HEK293 (cell line): ENCODE measurements at regions not wholly inside any gene's neighbourhood (a gene's known extent, or its start where the extent isn't known, plus 50 kb on each side); places are given as distances from the start of the nearest gene placed in this dataset.

Experiments used
- CTCF ChIA-PET: fragments of 350-600 bp; formaldehyde crosslinking; extraction: SDS; loops from one replicate; lab custom pipeline; 2021; ENCODE audit warnings: antibody characterized with exemption; lab: Yijun Ruan, JAX
- POLR2A ChIA-PET: fragments of 300-600 bp; formaldehyde crosslinking; extraction: SDS; loops from one replicate; lab custom pipeline; 2020; ENCODE audit warnings: antibody characterized with exemption, inconsistent platforms; lab: Yijun Ruan, JAX
- H3K27ac ChIP-seq: fragments of 200-500 bp; sonication (Bioruptor generic); 2 replicates; pipeline ENCODE4 v1.5.1; 2014; ENCODE audit warnings: low read depth, low read length, control low read depth, inconsistent platforms; ENCODE audit errors: extremely low read depth
- H3K36me3 ChIP-seq, 2 experiments: fragments of 200-500 bp in 1 of 2; sonication (Bioruptor generic) in 1 of 2; 1 replicate in 1 of 2; 2 replicates in 1 of 2; pipeline ENCODE4 v1.5.1; 2014 to 2017; ENCODE audit warnings: inconsistent platforms in 2 of 2, low read length in 2 of 2; ENCODE audit not compliant: control insufficient read depth in 2 of 2, insufficient read depth in 1 of 2
- H3K4me1 ChIP-seq: fragments of 200-500 bp; sonication (Bioruptor generic); 2 replicates; pipeline ENCODE4 v1.5.1; 2014; ENCODE audit warnings: mild to moderate bottlenecking, low read length, inconsistent platforms; ENCODE audit not compliant: control insufficient read depth, insufficient read depth
- H3K4me3 ChIP-seq: 2 replicates; pipeline ENCODE4 v1.5.1; 2011; ENCODE audit warnings: low read depth, mild to moderate bottlenecking, control low read depth, low read length, moderate library complexity
- H3K9me3 ChIP-seq: fragments of 200-500 bp; sonication (Bioruptor generic); 2 replicates; pipeline ENCODE4 v1.5.1; 2014; ENCODE audit warnings: low read depth, low read length, inconsistent platforms; ENCODE audit not compliant: control insufficient read depth, insufficient read depth
- GLIS1 ChIP-seq: fragments of 450-650 bp; formaldehyde crosslinking; IDR thresholded peaks from 2 replicates; pipeline ENCODE4 v1.5.1; 2016; ENCODE audit warnings: missing biosample characterization, missing genetic modification characterization
- HOXC10 ChIP-seq: sonication (generic); formaldehyde crosslinking; IDR thresholded peaks from 2 replicates; pipeline ENCODE4 v1.8.1; 2023; ENCODE audit warnings: mild to moderate bottlenecking, missing genetic modification reagents
- OSR2 ChIP-seq: fragments of 450-650 bp; formaldehyde crosslinking; IDR thresholded peaks from 2 replicates; pipeline ENCODE4 v1.5.1; 2016; ENCODE audit warnings: missing biosample characterization, missing genetic modification characterization
- YY2 ChIP-seq: fragments of 450-650 bp; formaldehyde crosslinking; IDR thresholded peaks from 2 replicates; pipeline ENCODE4 v1.5.1; 2016; ENCODE audit warnings: missing biosample characterization, missing genetic modification characterization
- ZNF146 ChIP-seq: fragments of 450-650 bp; formaldehyde crosslinking; IDR thresholded peaks from 2 replicates; pipeline ENCODE4 v1.5.1; 2016; ENCODE audit warnings: missing biosample characterization, missing genetic modification characterization
- ZNF169 ChIP-seq: fragments of 450-650 bp; formaldehyde crosslinking; IDR thresholded peaks from 2 replicates; pipeline ENCODE4 v1.5.1; 2016; ENCODE audit warnings: missing biosample characterization, missing genetic modification characterization
- ZNF239 ChIP-seq: fragments of 450-650 bp; formaldehyde crosslinking; IDR thresholded peaks from 2 replicates; pipeline ENCODE4 v1.5.1; 2016; ENCODE audit warnings: missing biosample characterization, missing genetic modification characterization
- ZNF354C ChIP-seq: fragments of 450-650 bp; formaldehyde crosslinking; IDR thresholded peaks from 2 replicates; pipeline ENCODE4 v1.5.1; 2016; ENCODE audit warnings: missing biosample characterization, missing genetic modification characterization, low read depth, borderline replicate concordance
- ZNF37A ChIP-seq: fragments of 450-650 bp; IDR thresholded peaks from 2 replicates; pipeline ENCODE4 v1.5.1; 2018; ENCODE audit warnings: missing biosample characterization, missing genetic modification characterization
- ZNF426 ChIP-seq: fragments of 450-650 bp; formaldehyde crosslinking; IDR thresholded peaks from 2 replicates; pipeline ENCODE4 v1.5.1; 2017; ENCODE audit warnings: missing biosample characterization, missing genetic modification characterization, mild to moderate bottlenecking, inconsistent platforms, moderate library complexity
- ZNF473 ChIP-seq: fragments of 450-650 bp; formaldehyde crosslinking; IDR thresholded peaks from 2 replicates; pipeline ENCODE4 v1.5.1; 2017; ENCODE audit warnings: missing biosample characterization, missing genetic modification characterization
- ZNF510 ChIP-seq: fragments of 450-650 bp; formaldehyde crosslinking; IDR thresholded peaks from 2 replicates; pipeline ENCODE4 v1.5.1; 2018; ENCODE audit warnings: mild to moderate bottlenecking, missing genetic modification characterization, missing biosample characterization; ENCODE audit not compliant: insufficient replicate concordance
- ZNF555 ChIP-seq: fragments of 450-650 bp; formaldehyde crosslinking; conservative IDR thresholded peaks from 2 replicates; pipeline ENCODE4 v1.5.1; 2017; ENCODE audit warnings: missing biosample characterization, mild to moderate bottlenecking, missing genetic modification characterization, inconsistent platforms
- ZNF571 ChIP-seq: fragments of 450-650 bp; formaldehyde crosslinking; IDR thresholded peaks from 2 replicates; pipeline ENCODE4 v1.5.0; 2017; ENCODE audit warnings: missing biosample characterization, missing genetic modification characterization
- ZNF629 ChIP-seq: fragments of 450-650 bp; formaldehyde crosslinking; IDR thresholded peaks from 2 replicates; pipeline ENCODE4 v1.5.1; 2017; ENCODE audit warnings: missing biosample characterization, missing genetic modification characterization
- ZNF776 ChIP-seq: fragments of 450-650 bp; formaldehyde crosslinking; IDR thresholded peaks from 2 replicates; pipeline ENCODE4 v1.5.0; 2017; ENCODE audit warnings: missing biosample characterization, missing genetic modification characterization, borderline replicate concordance
- ZNF830 ChIP-seq: fragments of 450-650 bp; IDR thresholded peaks from 2 replicates; pipeline ENCODE4 v1.5.0; 2018; ENCODE audit warnings: missing biosample characterization, missing genetic modification characterization, low read depth, mild to moderate bottlenecking, moderate library complexity
- TF ChIP-seq, protein P1 (sequence below): fragments of 450-650 bp; formaldehyde crosslinking; IDR thresholded peaks from 2 replicates; pipeline ENCODE4 v1.5.1; 2016; ENCODE audit warnings: missing biosample characterization, missing genetic modification characterization
- TF ChIP-seq, protein P2 (sequence below): fragments of 450-650 bp; formaldehyde crosslinking; IDR thresholded peaks from 2 replicates; pipeline ENCODE4 v1.5.1; 2016; ENCODE audit warnings: missing biosample characterization, missing genetic modification characterization
- TF ChIP-seq, protein P3 (sequence below): fragments of 450-650 bp; formaldehyde crosslinking; IDR thresholded peaks from 2 replicates; pipeline ENCODE4 v1.5.1; 2017; ENCODE audit warnings: missing biosample characterization, missing genetic modification characterization

DNA sequence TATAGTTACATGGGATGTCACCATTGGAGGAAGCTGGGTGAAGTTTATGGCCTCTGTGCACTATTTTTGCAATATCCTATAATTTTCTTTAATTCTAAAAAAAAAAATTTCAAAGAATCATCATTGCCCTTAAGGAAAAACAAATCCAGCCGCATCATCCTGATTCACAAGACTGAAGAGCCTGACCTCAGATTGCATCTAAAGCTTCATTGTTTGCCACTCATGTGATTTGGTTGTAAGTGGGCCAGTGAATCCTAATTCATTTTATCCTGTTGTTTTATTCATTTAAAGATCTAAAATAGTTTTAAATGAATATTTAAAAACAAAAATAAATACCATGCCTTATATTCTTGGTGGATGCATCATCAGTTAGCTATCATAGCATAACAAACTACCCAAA, 504.5 kb downstream of the TBC1D4 start:
- H3K4me3 ChIP-seq: no peak overlapping the region
- TF ChIP-seq, protein P1, sequence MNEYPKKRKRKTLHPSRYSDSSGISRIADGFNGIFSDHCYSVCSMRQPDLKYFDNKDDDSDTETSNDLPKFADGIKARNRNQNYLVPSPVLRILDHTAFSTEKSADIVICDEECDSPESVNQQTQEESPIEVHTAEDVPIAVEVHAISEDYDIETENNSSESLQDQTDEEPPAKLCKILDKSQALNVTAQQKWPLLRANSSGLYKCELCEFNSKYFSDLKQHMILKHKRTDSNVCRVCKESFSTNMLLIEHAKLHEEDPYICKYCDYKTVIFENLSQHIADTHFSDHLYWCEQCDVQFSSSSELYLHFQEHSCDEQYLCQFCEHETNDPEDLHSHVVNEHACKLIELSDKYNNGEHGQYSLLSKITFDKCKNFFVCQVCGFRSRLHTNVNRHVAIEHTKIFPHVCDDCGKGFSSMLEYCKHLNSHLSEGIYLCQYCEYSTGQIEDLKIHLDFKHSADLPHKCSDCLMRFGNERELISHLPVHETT (tag by site-specific recombination): no peak
- TF ChIP-seq OSR2 (tag by site-specific recombination): no peak
- no peak for TF ChIP-seq ZNF555 (tag by site-specific recombination)
- TF ChIP-seq ZNF776 (tag by site-specific recombination): no peak
- no peak for TF ChIP-seq YY2 (tag by site-specific recombination)
- TF ChIP-seq ZNF354C (tag by site-specific recombination): no peak
- no peak for TF ChIP-seq ZNF830 (tag by site-specific recombination)
- H3K36me3 ChIP-seq: no peaks in the 10 kb centered on the region
- ChIA-PET CTCF (no interaction called here), POLR2A (no interaction called here)
- no peaks in the 10 kb centered on the region for H3K4me1 ChIP-seq
- H3K27ac ChIP-seq: no peak overlapping the region
- H3K9me3 ChIP-seq: no peaks in the 10 kb centered on the region

GRCh38 chr13:74975111-74975510, 506.9 kb downstream of the TBC1D4 start:
- Histone ChIP-seq H3K9me3 (no peaks in the 10 kb centered on the region), H3K27ac (no peak overlapping the region), H3K4me3 (no peak overlapping the region), H3K36me3 (no peaks in the 10 kb centered on the region), H3K4me1 (no peaks in the 10 kb centered on the region)
- CTCF ChIA-PET: interaction anchor here (0.7 kb wide), 1 partner anchor 15 kb away, joined by 3 read pairs; no protein-coding TSS in a partner anchor
- TF ChIP-seq GLIS1 (tag by site-specific recombination) (no peak), ZNF426 (tag by site-specific recombination) (no peak), ZNF629 (tag by site-specific recombination) (no peak), ZNF239 (tag by site-specific recombination) (no peak), ZNF146 (tag by site-specific recombination) (no peak), ZNF571 (tag by site-specific recombination) (no peak), ZNF510 (tag by site-specific recombination) (no peak), ZNF830 (tag by site-specific recombination) (no peak), HOXC10 (CRISPR knock-in tag) (no peak), ZNF169 (tag by site-specific recombination) (no peak), ZNF473 (tag by site-specific recombination) (no peak), ZNF37A (tag by site-specific recombination) (no peak)
- TF ChIP-seq, protein P2, sequence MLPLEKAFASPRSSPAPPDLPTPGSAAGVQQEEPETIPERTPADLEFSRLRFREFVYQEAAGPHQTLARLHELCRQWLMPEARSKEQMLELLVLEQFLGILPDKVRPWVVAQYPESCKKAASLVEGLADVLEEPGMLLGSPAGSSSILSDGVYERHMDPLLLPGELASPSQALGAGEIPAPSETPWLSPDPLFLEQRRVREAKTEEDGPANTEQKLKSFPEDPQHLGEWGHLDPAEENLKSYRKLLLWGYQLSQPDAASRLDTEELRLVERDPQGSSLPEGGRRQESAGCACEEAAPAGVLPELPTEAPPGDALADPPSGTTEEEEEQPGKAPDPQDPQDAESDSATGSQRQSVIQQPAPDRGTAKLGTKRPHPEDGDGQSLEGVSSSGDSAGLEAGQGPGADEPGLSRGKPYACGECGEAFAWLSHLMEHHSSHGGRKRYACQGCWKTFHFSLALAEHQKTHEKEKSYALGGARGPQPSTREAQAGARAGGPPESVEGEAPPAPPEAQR: no peak
- TF ChIP-seq, protein P1 (tag by site-specific recombination): no peak
- TF ChIP-seq, protein P3, sequence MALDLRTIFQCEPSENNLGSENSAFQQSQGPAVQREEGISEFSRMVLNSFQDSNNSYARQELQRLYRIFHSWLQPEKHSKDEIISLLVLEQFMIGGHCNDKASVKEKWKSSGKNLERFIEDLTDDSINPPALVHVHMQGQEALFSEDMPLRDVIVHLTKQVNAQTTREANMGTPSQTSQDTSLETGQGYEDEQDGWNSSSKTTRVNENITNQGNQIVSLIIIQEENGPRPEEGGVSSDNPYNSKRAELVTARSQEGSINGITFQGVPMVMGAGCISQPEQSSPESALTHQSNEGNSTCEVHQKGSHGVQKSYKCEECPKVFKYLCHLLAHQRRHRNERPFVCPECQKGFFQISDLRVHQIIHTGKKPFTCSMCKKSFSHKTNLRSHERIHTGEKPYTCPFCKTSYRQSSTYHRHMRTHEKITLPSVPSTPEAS (tag by site-specific recombination): no peak
- POLR2A ChIA-PET: no interaction called here
